NT2/D1 (cell line): ENCODE measurements at regions not wholly inside any gene's neighbourhood (a gene's known extent, or its start where the extent isn't known, plus 50 kb on each side); places are given as distances from the start of the nearest gene placed in this dataset.

ENCODE experiments used
- DNase-seq: peaks from one replicate; pipeline ENCODE4 v3.0.0-alpha.2; 2011; ENCODE audit warnings: low read depth, low spot score
- H3K27me3 ChIP-seq: 2 replicates; pipeline ENCODE4 v1.6.0; 2011; ENCODE audit warnings: mild to moderate bottlenecking; ENCODE audit not compliant: insufficient read length, insufficient read depth
- H3K36me3 ChIP-seq: 2 replicates; pipeline ENCODE4 v1.6.1; 2011; ENCODE audit warnings: mild to moderate bottlenecking, low read length, mixed read lengths; ENCODE audit not compliant: insufficient read depth, insufficient read length
- H3K4me1 ChIP-seq: 2 replicates; pipeline ENCODE4 v1.5.1; 2011; ENCODE audit not compliant: insufficient read depth, insufficient read length
- H3K4me3 ChIP-seq: 2 replicates; pipeline ENCODE4 v1.5.1; 2011; ENCODE audit warnings: low read depth; ENCODE audit not compliant: insufficient read length
- H3K9ac ChIP-seq: 2 replicates; pipeline ENCODE4 v1.6.0; 2011; ENCODE audit warnings: low read depth; ENCODE audit not compliant: insufficient read length
- H3K9me3 ChIP-seq: 2 replicates; pipeline ENCODE4 v1.5.1; 2011; ENCODE audit warnings: mild to moderate bottlenecking, low read length; ENCODE audit not compliant: insufficient read depth
- SUZ12 ChIP-seq: IDR thresholded peaks from 2 replicates; pipeline ENCODE4 v1.6.1; 2011; ENCODE audit not compliant: insufficient read length, insufficient read depth; ENCODE audit errors: extremely low read depth
- YY1 ChIP-seq: IDR thresholded peaks from 2 replicates; pipeline ENCODE4 v1.6.1; 2011; ENCODE audit not compliant: insufficient read length, insufficient read depth
- ZNF274 ChIP-seq: IDR thresholded peaks from 2 replicates; pipeline ENCODE4 v1.6.1; 2011; ENCODE audit warnings: mild to moderate bottlenecking, low read depth, low read length

- no peak overlapping the region for H3K9ac ChIP-seq
- no peak overlapping the region for H3K4me3 ChIP-seq
- H3K4me1 ChIP-seq, result no peaks in the 10 kb centered on the region
- H3K36me3 ChIP-seq, result no peaks in the 10 kb centered on the region
- H3K9me3 ChIP-seq, result peaks cover 35% of the 10 kb centered on the region; the same call in 1 of the 2 replicates
- DNase-seq, result no peak
- no peak for TF ChIP-seq ZNF274
- no peak for TF ChIP-seq YY1
- no peak for TF ChIP-seq SUZ12
- no peaks in the 10 kb centered on the region for H3K27me3 ChIP-seq
Observed at GRCh38 chr12:113655479-113655878, 183.8 kb upstream of the LHX5 start.

- no peak overlapping the region for H3K9ac ChIP-seq
- H3K27me3 ChIP-seq, result no peaks in the 10 kb centered on the region
- peaks cover 21% of the 10 kb centered on the region; the same call in 1 of the 2 replicates for H3K9me3 ChIP-seq
- no peaks in the 10 kb centered on the region for H3K36me3 ChIP-seq
- H3K4me3 ChIP-seq, result no peak overlapping the region
- TF ChIP-seq ZNF274 (no peak), SUZ12 (no peak), YY1 (no peak)
- no peaks in the 10 kb centered on the region for H3K4me1 ChIP-seq
- no peak for DNase-seq
Observed at GRCh38 chr12:113651662-113652061, 180.0 kb upstream of the LHX5 start.

GRCh38 chr12:113650476-113650875, 178.8 kb upstream of the LHX5 start:
- no peak for DNase-seq
- H3K27me3 ChIP-seq, result no peaks in the 10 kb centered on the region
- no peak overlapping the region for H3K9ac ChIP-seq
- no peak overlapping the region for H3K4me3 ChIP-seq
- H3K36me3 ChIP-seq, result no peaks in the 10 kb centered on the region
- TF ChIP-seq SUZ12, result no peak
- TF ChIP-seq YY1, result no peak
- no peak for TF ChIP-seq ZNF274
- no peaks in the 10 kb centered on the region for H3K4me1 ChIP-seq
- peaks cover 14% of the 10 kb centered on the region; the same call in 1 of the 2 replicates for H3K9me3 ChIP-seq

GRCh38 chr12:113649256-113649830, 177.7 kb upstream of the LHX5 start:
- TF ChIP-seq SUZ12, result no peak
- no peak for TF ChIP-seq YY1
- no peak for TF ChIP-seq ZNF274
- Histone ChIP-seq H3K4me1 (no peaks in the 10 kb centered on the region), H3K9me3 (peaks cover 5% of the 10 kb centered on the region; the same call in 1 of the 2 replicates), H3K27me3 (no peaks in the 10 kb centered on the region), H3K4me3 (no peak overlapping the region), H3K9ac (no peak overlapping the region), H3K36me3 (no peaks in the 10 kb centered on the region)
- DNase-seq, result no peak

- Histone ChIP-seq H3K36me3 (no peaks in the 10 kb centered on the region), H3K4me1 (no peaks in the 10 kb centered on the region), H3K4me3 (no peak overlapping the region), H3K27me3 (no peaks in the 10 kb centered on the region), H3K9ac (no peak overlapping the region), H3K9me3 (no peaks in the 10 kb centered on the region)
- no peak for TF ChIP-seq YY1
- TF ChIP-seq ZNF274, result no peak
- no peak for TF ChIP-seq SUZ12
- DNase-seq, result no peak
Observed at GRCh38 chr12:113647048-113647447, 175.4 kb upstream of the LHX5 start.

- DNase-seq, result no peak
- H3K9ac ChIP-seq, result no peak overlapping the region
Observed at GRCh38 chr12:113645603-113646002, 173.9 kb upstream of the LHX5 start.

GRCh38 chr12:113645183-113645582, 173.5 kb upstream of the LHX5 start:
- Histone ChIP-seq H3K27me3 (no peaks in the 10 kb centered on the region), H3K9ac (no peak overlapping the region), H3K9me3 (no peaks in the 10 kb centered on the region), H3K4me3 (no peak overlapping the region), H3K4me1 (peaks cover 4% of the 10 kb centered on the region), H3K36me3 (no peaks in the 10 kb centered on the region)
- TF ChIP-seq SUZ12 (no peak), YY1 (no peak), ZNF274 (no peak)
- DNase-seq, result no peak

More at GRCh38 chr12:113645603-113646002, 173.9 kb upstream of the LHX5 start:
- H3K9me3 ChIP-seq, result no peaks in the 10 kb centered on the region
- H3K4me3 ChIP-seq, result no peak overlapping the region
- H3K36me3 ChIP-seq, result no peaks in the 10 kb centered on the region
- H3K4me1 ChIP-seq, result peaks cover 4% of the 10 kb centered on the region
- H3K27me3 ChIP-seq, result no peaks in the 10 kb centered on the region
- TF ChIP-seq SUZ12 (no peak), YY1 (no peak), ZNF274 (no peak)
